ENCODE measurements at regions not wholly inside any gene's neighbourhood (a gene's known extent, or its start where the extent isn't known, plus 50 kb on each side); places are given as distances from the start of the nearest gene placed in this dataset.
"Not testable (repeated sequence)": the region's sequence is repeated elsewhere in the genome, so short reads cannot be mapped to it uniquely, and the experiment has no call there.

GRCh38 chr1:38488162-38488898 lies 371.2 kb downstream of the RRAGC start:
- no peak for DNase-seq (ENCODE audit: extremely low spot score, insufficient read length, low read depth)
- FAIRE-seq, result no peak

DNA sequence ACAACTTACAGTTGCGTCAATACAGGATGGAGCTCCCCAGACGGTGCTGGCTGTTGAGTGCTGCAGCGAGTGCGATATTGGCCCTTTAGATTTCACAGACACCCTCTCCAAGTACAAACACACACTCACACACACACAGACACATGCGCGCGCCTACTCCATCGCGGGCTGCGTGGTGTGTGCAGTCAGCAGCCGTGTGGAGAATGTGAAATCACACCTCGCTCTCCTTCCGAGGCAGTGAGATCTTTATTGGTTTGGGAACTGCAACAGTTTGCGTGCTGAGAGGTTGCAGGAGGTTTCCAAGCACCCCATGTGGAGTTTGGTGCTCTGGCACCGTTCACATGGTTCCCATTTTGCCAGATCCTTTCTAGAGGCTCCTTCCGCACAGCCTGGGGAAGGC lies 372.2 kb downstream of the RRAGC start:
- DNase-seq (ENCODE audit: extremely low spot score, insufficient read length, low read depth) (no peak), FAIRE-seq (no peak)

- no peak for DNase-seq (ENCODE audit: extremely low spot score, insufficient read length, low read depth)
- FAIRE-seq, result no peak
Observed at GRCh38 chr1:38486085-38486484, 373.5 kb downstream of the RRAGC start.

DNA sequence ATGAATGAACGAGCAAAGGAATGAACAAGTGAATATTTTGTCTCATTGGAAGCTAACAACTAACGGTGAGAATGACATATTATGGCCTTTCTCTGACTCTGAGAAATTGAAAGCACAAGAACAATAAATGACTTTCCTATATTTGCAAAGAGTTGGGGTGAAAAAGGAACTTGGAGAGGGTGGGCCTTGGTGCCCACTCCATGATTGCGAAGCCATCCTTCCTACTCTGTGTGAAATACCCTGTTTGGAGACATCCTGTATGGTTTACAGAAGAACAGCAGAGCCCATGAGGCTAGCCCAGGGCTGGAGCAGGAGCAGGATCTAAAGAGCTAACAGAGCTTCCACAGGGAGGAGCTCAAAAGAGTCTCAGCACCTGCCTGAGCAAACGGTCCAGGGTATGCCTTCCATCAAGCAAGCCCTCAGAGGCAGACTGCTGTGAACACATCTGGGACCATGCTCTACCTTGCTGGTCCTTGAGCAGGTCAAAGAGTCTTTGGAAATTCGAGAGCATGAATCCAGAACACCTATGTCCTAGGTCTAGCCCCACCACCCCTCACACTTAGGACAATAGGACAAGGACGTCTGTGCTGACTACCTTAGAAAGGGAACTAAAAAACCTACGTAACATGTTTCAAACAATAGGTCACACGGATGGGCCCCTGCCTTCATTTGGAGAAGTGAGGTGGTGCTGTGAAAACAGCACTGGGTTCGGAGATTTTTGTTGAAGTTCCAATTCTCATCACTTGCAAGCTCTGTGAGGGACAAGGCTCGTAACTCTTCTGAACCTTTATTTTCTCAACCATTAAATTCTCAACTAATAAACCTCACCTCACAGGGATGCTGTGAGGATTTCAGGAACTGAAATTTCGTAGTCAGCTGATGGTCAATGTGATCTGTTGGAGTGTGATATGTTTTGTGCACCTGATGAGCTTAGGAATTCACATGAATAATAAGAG lies 377.4 kb downstream of the RRAGC start:
- DNase-seq (ENCODE audit: extremely low spot score, insufficient read length, low read depth), result no peak
- FAIRE-seq, result no peak

- FAIRE-seq, result peak; percentile 67
- DNase-seq (ENCODE audit: extremely low spot score, insufficient read length, low read depth), result not testable (repeated sequence)
Observed at GRCh38 chr1:38479662-38480061, 379.9 kb downstream of the RRAGC start.

GRCh38 chr1:38477811-38478210 lies 381.8 kb downstream of the RRAGC start:
- DNase-seq (ENCODE audit: extremely low spot score, insufficient read length, low read depth) (no peak), FAIRE-seq (no peak)

- DNase-seq (ENCODE audit: extremely low spot score, insufficient read length, low read depth) (no peak), FAIRE-seq (no peak)
Observed at GRCh38 chr1:38476850-38477178, 382.8 kb downstream of the RRAGC start.

- no peak for DNase-seq (ENCODE audit: extremely low spot score, insufficient read length, low read depth)
- FAIRE-seq, result peak; percentile 45
Observed at GRCh38 chr1:38476111-38476849, 383.3 kb downstream of the RRAGC start.

DNA sequence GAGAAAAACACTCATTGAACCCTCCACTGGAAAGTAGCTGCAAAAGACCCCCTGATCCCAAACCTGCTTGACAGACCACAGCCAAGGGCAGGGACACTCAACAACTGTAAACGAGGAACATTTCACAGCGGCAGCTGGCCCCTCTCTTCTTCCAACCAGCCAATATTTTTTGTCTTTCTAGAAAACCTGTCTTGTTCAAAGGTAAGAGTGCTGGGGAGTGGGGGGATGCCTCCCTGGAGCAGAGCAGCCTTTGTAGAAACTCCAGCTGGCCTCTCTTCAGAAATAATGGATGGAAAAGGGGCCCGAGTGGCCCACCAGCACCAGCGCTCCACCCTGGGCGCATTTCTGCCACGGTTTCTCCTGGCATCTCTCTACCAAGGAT lies 384.0 kb downstream of the RRAGC start:
- FAIRE-seq, result no peak
- no peak for DNase-seq (ENCODE audit: extremely low spot score, insufficient read length, low read depth)

DNA sequence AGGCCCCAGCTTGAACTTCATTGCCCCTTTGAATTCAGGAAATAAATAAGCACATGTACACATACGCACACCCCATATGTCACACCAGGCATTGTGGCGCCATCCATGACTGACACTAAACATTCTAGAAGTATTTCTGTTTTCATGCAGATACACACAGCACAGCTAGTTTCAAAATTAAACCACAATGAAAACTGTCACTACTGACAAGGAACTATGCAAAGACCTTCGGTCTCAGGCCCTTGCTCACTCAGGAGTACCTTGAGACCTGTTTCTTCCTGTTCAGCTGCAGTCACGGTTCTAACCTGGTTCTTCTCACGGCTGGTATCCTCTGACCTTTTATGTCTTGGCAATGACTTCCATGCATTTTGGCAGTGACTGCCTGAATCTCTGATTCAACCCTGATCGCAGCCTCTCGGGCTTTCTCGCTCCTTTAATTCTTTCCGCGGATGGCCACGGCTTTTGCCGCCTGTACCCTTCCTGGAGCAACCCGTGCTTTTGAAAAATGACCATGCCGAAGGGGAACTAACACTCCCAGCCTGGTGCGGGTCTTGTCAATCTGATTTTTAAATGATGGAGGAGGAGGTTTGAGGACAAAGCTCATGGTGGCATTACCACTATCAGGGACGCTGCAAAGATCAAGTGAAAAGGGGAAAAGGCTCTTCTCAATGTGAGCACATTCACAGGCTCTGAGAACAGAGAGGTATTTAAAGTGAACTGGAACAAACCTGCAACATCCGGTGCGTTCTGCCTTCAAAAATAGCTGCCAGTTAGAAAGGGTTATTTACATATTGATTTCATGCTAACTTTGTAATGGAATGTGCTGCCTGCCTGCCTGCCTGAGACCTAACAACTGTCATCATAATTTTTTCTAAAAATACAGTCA lies 384.6 kb downstream of the RRAGC start:
- DNase-seq (ENCODE audit: extremely low spot score, insufficient read length, low read depth) (peak; percentile 44), FAIRE-seq (peak; percentile 99)

DNA sequence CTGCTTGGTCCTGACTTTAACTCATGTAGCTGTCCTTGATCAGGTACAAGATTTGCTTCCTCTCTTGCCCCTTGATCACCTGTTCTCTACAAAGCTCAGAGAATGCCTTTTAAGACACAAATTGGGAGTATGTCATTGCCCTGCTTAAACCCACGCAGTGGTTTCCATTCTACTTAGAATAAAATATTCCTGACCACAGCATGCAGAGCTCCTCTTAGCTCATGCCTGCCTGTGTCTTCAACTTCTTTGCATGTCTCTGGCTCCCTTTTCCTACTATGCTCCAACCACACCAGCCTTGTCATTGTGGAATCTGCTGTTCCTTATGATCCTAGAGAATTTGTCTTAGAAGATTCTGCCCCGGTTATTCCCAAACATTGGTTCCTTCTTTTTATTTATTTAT lies 393.1 kb downstream of the RRAGC start:
- DNase-seq (ENCODE audit: extremely low spot score, insufficient read length, low read depth) (no peak), FAIRE-seq (no peak)

GRCh38 chr1:38465460-38465859 lies 394.1 kb downstream of the RRAGC start:
- DNase-seq (ENCODE audit: extremely low spot score, insufficient read length, low read depth) (no peak), FAIRE-seq (no peak)

GRCh38 chr1:38464071-38464661 lies 395.4 kb downstream of the RRAGC start:
- FAIRE-seq, result no peak
- DNase-seq (ENCODE audit: extremely low spot score, insufficient read length, low read depth), result no peak

DNA sequence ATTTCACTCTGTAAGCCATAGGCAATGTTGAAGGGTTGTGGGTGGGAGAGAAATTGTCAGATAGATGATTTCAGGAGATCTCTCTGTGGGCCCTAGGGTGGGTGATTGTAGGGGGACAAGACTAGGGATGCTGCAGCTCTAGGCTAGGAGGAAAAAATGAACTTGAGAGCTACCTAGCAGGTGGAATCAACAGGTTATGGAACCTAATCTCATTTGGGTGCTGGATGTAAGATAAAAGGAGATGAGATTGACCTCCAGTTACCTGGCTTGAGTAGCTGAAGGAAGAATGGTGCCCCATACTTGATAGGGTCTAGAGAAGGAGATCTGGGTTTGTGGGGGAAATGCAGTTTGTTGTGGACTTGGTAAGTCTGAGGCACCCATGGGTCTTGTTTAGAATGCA lies 396.5 kb downstream of the RRAGC start:
- DNase-seq (ENCODE audit: extremely low spot score, insufficient read length, low read depth) (no peak), FAIRE-seq (no peak)

DNA sequence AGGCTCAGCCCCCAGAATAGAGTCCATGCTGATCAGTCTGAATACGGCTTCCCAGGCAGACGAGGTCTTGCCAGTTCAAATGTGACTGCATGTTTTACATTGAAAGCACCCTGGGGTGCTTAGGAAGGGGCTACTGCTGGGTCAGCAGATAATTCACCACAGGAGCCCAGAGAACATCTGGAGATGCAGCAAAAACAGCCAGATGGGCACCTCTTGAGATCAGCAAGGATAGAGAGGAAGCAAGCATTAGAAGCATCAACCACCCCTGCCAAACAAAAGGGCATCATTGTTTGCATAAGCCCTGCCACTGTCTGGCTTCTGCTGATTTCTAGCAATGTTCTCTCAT lies 403.1 kb downstream of the RRAGC start:
- FAIRE-seq (no peak), DNase-seq (ENCODE audit: extremely low spot score, insufficient read length, low read depth) (no peak)

DNA sequence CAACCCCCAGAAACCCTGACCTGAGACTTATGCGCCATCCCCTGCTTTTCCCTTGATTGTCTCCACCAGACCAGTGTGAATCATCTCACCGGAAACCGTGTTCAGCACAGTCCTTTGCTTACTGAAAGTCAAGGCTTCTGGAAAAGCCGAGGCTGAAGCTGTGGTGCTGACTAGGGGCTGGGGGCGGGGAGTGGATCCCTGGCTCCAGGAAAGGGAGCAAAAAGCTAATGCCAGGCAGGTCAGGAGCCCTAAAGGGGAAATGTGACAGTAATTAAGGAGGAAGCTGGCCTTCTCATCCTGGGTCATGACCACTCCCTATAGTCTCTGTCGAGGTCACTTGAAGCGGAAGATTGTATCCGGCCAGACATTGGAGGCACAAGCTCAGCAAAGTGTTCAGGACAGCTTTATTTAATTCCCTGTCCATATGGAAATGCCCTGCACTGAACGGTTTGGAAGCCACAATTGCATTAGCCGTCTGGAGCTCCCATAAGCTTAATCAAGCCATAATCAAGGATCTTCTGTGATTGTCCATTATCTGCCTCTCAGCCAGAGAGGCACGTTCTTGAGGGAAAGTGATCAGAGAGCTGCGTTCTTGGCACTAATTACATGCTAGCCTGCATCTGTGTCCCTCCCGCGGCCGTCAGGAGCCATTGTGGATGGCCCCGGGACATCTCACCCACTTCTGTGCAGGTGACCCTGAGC lies 403.6 kb downstream of the RRAGC start:
- DNase-seq (ENCODE audit: extremely low spot score, insufficient read length, low read depth) (no peak), FAIRE-seq (no peak)

DNA sequence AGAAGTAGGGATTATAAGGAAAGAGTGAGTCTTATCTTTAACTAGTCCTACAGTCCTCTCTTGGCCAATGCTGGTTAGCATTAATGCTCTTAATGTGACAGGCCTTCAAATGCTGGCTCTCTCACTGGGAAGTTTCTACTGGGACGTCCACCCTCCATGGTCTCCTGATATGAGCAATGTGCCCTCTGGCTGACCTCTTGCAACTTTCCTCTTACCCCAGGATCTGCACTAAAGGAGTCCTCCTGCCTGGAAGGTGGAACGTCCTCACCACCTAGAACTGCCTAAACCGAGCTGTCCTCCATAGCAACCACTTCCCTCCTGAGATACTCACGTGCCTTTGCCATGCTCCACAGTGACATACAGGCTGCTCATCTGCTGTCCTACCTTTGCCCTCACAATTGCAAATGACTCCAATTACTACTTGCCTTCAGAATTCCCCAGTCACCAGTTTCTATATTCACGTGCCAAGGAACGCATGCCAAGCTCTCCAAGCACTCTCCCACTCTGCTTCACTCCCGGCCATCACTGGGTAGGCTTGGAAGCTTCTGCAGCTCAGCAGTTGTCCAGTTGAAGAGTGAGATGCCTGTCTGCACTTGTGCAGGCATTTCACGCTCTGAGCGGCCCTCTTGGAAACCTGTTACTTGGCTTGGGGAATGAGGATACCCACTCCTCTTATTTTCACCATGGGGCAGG lies 404.7 kb downstream of the RRAGC start:
- no peak for FAIRE-seq
- no peak for DNase-seq (ENCODE audit: extremely low spot score, insufficient read length, low read depth)

- DNase-seq (ENCODE audit: extremely low spot score, insufficient read length, low read depth) (no peak), FAIRE-seq (no peak)
Observed at GRCh38 chr1:38454236-38454635, 405.3 kb downstream of the RRAGC start.

Data from GM18507 (cell line).